HEK293 (cell line): ENCODE measurements at regions not wholly inside any gene's neighbourhood (a gene's known extent, or its start where the extent isn't known, plus 50 kb on each side); places are given as distances from the start of the nearest gene placed in this dataset.

ENCODE experiments used
- CTCF ChIP-seq: fragments of 450-650 bp; formaldehyde crosslinking; IDR thresholded peaks from 2 replicates; pipeline ENCODE4 v1.5.1; 2016; ENCODE audit warnings: missing biosample characterization, missing genetic modification characterization
- SETDB1 ChIP-seq: IDR thresholded peaks from one replicate; pipeline ENCODE4 v1.6.1; 2017; ENCODE audit warnings: mild to moderate bottlenecking, low read length, moderate library complexity, mixed read lengths; ENCODE audit not compliant: insufficient read length
- SP7 ChIP-seq: fragments of 450-650 bp; formaldehyde crosslinking; IDR thresholded peaks from 2 replicates; pipeline ENCODE4 v1.5.1; 2016; ENCODE audit warnings: missing biosample characterization, missing genetic modification characterization
- ZBTB1 ChIP-seq: fragments of 450-650 bp; formaldehyde crosslinking; IDR thresholded peaks from 2 replicates; pipeline ENCODE4 v1.5.1; 2016; ENCODE audit warnings: missing biosample characterization, missing genetic modification characterization
- ZNF18 ChIP-seq: fragments of 450-650 bp; formaldehyde crosslinking; IDR thresholded peaks from 2 replicates; pipeline ENCODE4 v1.5.1; 2016; ENCODE audit warnings: missing biosample characterization, missing genetic modification characterization
- ZNF350 ChIP-seq: fragments of 450-650 bp; formaldehyde crosslinking; IDR thresholded peaks from 2 replicates; pipeline ENCODE4 v1.5.0; 2017; ENCODE audit warnings: missing biosample characterization, mild to moderate bottlenecking, missing genetic modification characterization
- ZSCAN23 ChIP-seq: fragments of 450-650 bp; formaldehyde crosslinking; IDR thresholded peaks from 2 replicates; pipeline ENCODE4 v1.5.1; 2016; ENCODE audit warnings: missing biosample characterization, missing genetic modification characterization

GRCh38 chr3:18086760-18087159 lies 338.4 kb downstream of the SATB1 start:
- TF ChIP-seq CTCF (tag by site-specific recombination) (no peak), ZSCAN23 (tag by site-specific recombination) (no peak), SP7 (tag by site-specific recombination) (no peak), SETDB1 (no peak), ZNF18 (no peak), ZNF350 (tag by site-specific recombination) (no peak), ZBTB1 (tag by site-specific recombination) (no peak)
